IMR-90 (cell line): ENCODE measurements at regions not wholly inside any gene's neighbourhood (a gene's known extent, or its start where the extent isn't known, plus 50 kb on each side); places are given as distances from the start of the nearest gene placed in this dataset.

Experiments
- BHLHE40 ChIP-seq: fragments of 150-350 bp; IDR thresholded peaks from 2 replicates; pipeline ENCODE4 v1.6.1; 2016; ENCODE audit warnings: mild to moderate bottlenecking, low read depth, low read length
- FOS ChIP-seq: fragments of 150-350 bp; IDR thresholded peaks from 2 replicates; pipeline ENCODE4 v1.6.1; 2016; ENCODE audit warnings: low read depth, low read length
- MAZ ChIP-seq: IDR thresholded peaks from 2 replicates; pipeline ENCODE4 v1.6.1; 2012; ENCODE audit warnings: low read depth, mild to moderate bottlenecking, low read length, improper control_type of control experiment, moderate library complexity, borderline replicate concordance
- POLR2A ChIP-seq: IDR thresholded peaks from 2 replicates; pipeline ENCODE4 v1.6.1; 2012; ENCODE audit warnings: mild to moderate bottlenecking, low read depth, low read length
- RAD21 ChIP-seq: IDR thresholded peaks from 2 replicates; pipeline ENCODE4 v1.6.1; 2012; ENCODE audit warnings: low read length, improper control_type of control experiment
- RFX5 ChIP-seq: IDR thresholded peaks from 2 replicates; pipeline ENCODE4 v1.8.0; 2012; ENCODE audit warnings: low read depth, mild to moderate bottlenecking, low read length, moderate library complexity
- SMC3 ChIP-seq: fragments of 150-350 bp; IDR thresholded peaks from 2 replicates; pipeline ENCODE4 v1.6.1; 2016; ENCODE audit warnings: low read depth, mild to moderate bottlenecking, antibody characterized with exemption, low read length, moderate library complexity
- TF ChIP-seq, protein P1 (sequence below): conservative IDR thresholded peaks from 2 replicates; pipeline ENCODE4 v1.5.1; 2012; ENCODE audit warnings: mild to moderate bottlenecking, low read depth, low read length, improper control_type of control experiment

DNA sequence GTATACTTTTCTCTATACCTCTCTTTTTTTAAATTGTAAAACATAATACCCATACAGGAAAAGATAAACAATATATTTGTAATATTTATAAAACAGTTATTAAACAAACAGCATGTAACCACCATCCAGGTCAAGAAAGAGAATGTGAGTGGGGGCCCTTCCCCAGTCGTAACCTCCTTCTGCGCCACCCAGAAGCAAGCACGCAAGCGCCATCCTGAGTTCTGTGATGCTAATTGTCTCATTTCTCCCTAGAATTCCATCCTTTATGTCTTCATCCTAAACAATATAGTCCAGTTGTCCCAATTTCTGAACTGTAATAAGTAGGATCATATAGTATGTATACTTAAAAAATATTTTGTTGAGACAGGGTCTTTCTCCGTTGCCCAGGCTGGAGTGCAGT lies 129.5 kb downstream of the EXOC5 start:
- TF ChIP-seq, protein P1, sequence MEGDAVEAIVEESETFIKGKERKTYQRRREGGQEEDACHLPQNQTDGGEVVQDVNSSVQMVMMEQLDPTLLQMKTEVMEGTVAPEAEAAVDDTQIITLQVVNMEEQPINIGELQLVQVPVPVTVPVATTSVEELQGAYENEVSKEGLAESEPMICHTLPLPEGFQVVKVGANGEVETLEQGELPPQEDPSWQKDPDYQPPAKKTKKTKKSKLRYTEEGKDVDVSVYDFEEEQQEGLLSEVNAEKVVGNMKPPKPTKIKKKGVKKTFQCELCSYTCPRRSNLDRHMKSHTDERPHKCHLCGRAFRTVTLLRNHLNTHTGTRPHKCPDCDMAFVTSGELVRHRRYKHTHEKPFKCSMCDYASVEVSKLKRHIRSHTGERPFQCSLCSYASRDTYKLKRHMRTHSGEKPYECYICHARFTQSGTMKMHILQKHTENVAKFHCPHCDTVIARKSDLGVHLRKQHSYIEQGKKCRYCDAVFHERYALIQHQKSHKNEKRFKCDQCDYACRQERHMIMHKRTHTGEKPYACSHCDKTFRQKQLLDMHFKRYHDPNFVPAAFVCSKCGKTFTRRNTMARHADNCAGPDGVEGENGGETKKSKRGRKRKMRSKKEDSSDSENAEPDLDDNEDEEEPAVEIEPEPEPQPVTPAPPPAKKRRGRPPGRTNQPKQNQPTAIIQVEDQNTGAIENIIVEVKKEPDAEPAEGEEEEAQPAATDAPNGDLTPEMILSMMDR, result no peak
- no peak for TF ChIP-seq SMC3
- TF ChIP-seq RFX5, result no peak
- no peak for TF ChIP-seq POLR2A
- no peak for TF ChIP-seq RAD21
- TF ChIP-seq FOS, result no peak
- TF ChIP-seq MAZ, result no peak
- TF ChIP-seq BHLHE40, result no peak
